ENCODE measurements at regions not wholly inside any gene's neighbourhood (a gene's known extent, or its start where the extent isn't known, plus 50 kb on each side); places are given as distances from the start of the nearest gene placed in this dataset.
"Not testable (repeated sequence)": the region's sequence is repeated elsewhere in the genome, so short reads cannot be mapped to it uniquely, and the experiment has no call there.

DNA sequence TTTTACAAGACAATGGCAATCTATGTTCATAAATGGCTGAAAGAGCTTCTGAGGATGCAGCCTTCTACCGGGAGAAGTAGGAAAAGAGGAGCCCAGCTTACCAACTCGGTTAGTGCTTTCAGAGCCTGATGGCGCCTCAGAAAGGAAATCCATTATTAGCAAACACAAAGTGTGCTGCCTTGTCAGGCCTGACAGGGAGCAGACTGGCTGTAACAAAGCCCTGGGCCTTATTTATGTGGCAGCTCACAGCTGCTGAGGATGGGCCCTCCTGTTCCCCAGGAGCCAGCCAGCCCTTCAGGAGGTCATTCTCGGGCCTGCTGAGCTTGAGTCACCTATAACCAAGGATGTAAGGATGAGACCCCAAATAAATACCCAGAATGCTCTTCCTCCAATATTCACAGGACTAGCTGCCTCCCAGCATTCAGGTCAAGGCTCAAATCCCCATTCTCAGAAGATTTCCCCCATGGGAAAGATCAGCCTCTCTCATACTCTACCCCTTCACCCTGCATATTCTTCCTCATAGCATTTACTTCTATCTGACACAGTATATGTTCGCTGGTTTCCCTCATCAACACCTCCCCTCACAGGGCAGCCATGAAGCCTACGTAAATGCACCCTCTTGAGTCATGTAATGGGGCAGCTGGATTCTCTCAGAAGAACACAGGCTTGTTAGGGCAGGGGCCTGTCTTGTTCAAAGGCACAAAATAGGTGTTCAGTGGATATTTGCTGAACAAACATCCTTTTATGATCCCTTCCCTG, 227.0 kb upstream of the RASGEF1B start:
- no peak for DNase-seq

DNA sequence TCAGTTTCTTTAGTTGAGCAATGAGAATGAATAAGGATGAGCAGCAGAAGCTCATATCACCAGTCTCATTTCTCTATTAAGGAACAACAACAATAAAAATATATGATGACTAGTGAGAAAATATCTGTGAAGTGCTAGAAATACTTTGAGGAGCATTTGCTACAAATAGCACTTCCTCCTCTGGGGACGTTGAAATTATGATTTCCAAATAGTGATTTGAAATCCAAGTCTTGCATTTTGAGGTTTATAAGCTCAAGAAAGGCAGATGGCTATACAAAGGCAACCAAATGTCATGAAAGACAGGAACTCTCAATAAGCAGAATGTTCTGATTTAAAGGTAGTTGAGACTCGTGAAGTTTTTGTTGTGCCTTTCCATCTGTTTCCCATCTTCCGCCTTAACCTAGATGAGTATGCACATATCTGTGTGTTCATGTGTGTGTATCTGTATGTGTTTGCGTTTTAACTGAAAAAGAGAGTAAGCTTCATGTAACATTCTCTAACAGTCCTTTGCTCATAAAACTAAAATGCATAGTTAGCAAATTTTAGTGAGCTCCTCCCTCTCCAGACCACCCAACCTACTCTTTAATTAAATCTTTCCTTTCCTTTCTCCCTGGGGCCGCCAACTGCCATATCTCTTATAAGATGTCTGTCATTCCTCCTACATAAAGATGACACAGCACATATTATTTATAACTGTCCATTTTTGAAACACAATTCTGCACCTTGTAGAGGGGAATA, 222.6 kb upstream of the RASGEF1B start:
- DNase-seq = no peak

DNA sequence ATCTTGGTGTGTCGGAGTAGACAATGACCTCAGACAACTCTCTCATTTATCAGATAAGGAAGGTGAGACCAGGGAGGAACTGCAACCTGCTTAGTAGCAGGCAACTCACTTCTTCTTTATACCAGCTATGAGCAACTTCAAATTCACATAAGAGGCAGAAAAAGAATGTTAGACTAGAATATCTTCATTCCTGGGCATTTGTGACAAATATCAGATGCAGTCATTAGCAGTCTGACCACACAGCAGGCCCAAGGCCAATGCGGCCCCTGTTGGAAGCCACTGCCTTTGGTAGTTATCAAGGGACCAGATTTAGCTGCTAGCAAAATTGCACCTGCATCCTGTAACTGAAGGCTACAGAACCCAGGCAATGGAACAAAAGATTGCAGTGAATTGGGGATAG, 219.2 kb upstream of the RASGEF1B start:
- DNase-seq = no peak

DNA sequence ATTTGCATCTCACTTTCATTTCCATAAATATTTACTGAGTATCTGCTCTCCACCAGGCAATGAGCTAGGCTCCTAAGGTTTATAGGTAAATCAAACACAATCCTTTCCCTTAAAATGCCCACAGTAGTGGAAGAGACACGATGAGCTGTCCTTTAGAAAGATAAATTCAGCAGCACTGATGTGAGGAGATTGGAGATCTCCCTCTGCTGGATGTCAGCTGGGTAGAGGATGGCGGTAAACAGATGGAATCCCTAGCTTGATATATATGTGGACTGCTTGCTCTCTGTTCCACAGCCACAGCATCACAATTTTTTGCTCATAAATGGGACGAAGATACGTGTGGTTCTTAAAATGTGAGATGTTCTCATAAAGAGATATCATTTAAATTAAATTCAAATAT, 216.4 kb upstream of the RASGEF1B start:
- no peak for DNase-seq

DNA sequence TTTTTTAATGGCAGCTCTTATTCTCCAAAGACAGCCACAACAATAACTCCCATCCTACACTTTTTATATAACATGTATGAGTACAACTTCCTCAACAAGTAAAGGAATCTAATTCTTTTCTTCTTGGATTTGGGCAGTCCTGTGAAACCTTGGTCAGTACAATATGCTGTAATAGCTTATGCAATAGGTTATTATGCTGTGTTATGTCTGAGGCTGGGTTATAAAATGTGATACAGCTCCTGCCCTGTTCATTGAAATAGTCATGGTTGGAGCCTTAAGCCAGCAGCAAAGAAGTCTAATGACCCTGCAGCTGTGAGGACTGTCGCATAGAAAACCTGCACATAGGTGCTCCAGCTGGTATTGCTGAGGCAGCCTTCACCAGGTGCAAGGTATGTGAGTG, 215.8 kb upstream of the RASGEF1B start:
- DNase-seq = no peak

DNA sequence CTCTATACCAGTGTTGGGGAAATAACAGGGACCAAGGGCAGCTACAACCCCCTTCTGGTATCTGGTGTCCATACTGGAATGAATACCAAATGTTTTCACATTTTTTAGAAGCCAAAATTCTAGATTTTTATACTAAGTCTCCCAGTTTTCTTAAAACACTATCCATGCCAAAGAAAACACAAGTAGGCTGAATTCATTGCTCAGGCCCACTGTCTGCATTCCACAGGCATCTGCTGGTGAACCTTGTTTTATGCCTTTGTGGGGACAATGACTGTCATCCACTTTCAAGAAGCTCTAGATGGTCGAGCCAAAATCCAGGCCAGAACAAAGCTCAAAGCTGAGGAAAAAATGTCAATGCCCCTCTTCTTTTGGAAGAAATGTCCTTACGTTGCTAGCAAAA, 213.4 kb upstream of the RASGEF1B start:
- no peak for DNase-seq

DNA sequence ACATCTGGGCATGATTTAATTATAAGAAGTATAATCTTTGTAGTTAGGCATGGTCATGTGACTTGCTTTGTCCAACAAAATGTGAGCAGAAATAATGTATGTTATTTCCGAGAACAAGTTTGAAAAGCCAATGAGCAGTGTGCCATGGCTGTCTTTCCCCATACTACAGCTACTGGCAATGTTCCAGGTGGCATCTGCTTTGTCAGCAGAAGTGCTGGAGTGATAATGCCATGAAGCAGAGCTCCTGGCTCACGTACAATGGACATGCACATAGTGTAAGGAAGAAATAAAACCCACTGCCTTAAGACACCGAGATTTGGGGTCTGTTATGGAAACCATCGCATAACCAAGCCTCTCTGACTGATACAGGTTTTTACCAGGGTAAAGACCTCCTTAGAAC, 212.6 kb upstream of the RASGEF1B start:
- DNase-seq = no peak

DNA sequence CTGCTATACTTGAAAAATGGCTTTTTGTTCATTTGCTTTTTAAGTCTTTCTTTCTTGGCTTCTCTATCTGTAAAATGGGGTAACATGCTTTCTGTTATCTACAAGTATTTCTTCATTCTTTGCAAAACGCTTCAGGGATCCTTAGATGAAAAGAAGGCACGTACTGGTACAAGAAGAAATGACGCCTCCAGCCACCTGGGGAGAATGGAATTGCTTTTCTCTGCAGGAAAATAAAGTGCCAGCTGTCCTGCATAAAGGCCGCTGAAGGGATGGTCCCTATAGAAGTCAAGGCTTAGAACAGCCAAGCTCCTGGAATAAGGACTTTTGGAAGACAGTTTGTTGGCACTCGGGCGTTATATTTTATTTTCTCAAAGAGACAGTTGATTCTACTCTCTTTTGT, 210.8 kb upstream of the RASGEF1B start:
- DNase-seq = no peak

DNA sequence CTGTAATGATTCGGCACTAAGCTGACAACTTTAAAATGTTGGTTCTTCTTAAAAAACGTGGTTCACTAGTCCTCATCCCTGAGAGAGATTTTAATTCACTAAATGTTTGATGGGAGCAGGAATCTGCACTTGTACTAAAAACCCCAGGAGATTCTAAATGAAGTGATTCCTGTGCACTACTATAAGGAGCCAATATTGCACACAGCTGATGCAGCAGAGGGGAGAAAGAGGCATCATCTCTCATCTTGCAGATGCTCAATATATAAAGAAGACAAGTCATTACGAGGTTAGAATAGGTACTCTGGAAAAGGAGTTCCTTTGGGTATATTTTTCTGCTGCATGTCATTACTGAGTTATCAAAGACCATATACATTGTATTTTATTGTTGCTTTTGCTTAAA, 207.6 kb upstream of the RASGEF1B start:
- DNase-seq = no peak

DNA sequence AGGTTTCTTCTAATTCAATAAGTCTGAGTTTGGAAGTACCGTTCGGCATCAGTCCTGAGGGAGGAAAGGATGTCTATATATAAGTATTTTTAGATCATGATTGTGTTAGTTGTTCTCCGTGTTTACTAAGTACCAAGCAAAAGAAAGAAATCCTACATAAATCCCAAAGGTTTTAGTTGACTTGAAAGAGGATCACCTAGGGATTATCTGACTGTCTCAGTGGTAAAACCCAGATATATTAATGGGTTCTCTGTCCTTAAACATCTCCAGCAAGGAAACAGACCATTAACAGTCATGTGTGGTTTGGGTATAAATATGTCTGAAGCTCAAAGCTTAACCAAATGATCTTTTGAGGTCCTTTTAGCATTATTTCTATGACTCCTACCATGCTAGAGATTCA, 207.1 kb upstream of the RASGEF1B start:
- DNase-seq = no peak

DNA sequence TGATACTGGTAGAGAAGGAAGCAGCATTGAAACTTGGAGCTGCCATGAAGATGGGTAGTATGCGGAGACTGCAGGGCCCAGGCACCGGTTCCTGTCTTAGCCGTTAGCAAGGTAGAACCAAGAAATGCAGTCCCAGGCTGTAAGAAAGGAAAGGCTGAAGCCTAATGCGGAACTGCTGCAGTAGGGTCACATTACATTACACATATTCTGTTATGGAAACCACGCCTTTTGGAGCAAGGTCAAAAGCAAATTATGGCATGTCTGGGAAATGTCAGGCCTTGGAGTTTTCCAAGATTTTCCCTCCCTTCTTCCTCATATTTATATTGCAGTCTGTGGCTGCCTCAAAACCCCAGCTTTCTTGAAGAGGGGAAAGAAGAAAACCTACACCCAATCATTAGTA, 204.8 kb upstream of the RASGEF1B start:
- DNase-seq = no peak

DNA sequence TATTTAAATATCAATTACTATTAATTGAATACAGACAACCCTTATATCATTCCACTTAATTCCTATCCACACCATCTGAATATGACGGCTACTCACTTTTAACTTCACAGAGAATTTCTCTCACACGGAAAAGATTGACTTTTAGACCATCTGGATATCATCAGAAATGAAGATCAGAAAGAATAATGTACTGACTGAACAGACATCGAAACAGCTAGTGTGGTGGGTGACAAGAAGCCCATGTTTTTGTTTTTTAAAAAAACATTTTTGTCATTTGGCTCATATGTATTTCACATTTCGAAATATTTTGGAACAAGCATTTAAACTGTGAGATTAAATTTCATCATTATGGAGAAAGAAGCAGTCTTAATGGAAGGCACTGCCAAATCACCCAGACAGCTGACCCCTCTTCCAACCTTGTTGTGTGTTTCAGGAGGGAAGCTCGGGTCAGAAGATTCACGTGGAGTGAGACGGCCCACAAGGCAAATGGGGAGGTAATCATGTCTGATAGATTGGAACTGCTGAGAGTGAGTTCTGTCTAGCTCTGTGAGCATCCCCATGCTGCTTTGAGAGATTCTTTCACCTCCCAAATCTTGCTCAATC, 204.2 kb upstream of the RASGEF1B start:
- no peak for DNase-seq

DNA sequence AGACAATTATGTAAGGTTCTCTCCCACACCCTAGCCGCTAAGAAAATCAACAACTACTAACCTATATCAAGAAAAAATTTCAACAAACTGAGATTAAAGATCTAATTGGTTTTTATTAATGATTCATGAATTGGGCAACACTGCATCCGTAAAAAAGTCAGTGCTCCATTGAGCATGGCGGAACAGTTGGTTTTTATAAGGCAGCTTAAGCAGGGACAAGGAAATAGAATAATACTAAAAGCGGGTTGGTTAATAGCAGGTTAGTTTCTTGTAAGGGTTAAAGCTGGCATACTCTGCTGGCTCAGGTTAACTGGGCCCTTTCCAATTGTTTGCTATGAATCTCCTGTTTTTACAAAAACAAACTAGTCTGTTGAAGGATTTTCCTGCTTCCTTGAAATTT, 202.3 kb upstream of the RASGEF1B start:
- DNase-seq = no peak

DNA sequence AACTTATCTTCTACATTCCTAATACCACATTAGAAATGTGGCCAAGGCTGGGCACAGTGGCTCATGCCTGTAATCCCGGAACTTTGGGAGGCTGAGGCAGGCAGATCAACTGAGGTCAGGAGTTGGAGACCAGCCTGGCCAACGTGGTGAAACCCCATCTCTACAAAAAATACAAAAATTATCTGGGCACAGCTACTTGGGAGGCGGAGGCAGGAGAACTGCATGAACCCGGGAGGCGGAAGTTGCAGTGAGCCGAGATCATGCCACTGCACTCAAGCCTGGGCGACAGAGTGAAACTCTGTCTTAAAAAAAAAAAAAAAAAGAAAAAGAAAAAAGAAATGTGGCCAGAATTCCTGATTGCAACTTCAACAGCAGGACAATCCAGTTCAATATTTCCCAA, 196.6 kb upstream of the RASGEF1B start:
- not testable (repeated sequence) for DNase-seq

DNA sequence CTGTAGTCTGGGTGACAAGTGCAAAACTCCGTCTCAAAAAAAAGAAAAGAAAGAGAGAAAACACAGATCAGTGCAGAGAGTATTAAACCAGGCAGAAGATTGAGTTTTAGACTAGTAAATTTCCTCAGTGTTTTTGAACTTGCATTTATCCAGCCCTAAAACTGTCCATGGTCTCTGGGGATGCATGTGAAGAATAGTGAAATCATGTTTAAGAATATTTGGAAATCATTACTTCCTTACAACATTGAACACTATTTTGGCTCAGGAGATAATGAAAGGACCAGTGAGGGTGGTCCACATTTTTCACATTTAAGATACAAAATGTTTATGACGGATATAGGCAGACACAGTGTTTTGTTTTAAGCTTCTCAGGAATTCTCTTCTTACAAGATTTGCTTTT, 195.8 kb upstream of the RASGEF1B start:
- DNase-seq = no peak

DNA sequence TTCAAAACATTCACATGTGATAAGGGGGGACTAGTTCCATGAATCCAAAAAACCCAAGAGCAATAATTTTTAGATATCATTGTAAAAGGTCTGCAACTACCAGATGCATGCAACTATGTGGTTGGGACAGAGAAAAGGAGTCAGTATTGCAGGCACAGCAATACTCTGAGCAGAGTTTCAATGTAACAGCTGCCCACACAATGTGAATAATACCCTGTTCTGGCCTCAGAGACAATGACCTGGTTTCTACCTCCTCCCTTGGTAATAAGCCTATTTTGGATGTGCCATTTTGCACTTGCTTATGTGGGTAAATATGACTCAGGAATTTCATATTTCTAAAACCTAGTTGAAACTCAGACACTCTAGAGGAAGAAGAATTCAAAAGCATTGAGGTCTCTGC, 194.8 kb upstream of the RASGEF1B start:
- DNase-seq = no peak

DNA sequence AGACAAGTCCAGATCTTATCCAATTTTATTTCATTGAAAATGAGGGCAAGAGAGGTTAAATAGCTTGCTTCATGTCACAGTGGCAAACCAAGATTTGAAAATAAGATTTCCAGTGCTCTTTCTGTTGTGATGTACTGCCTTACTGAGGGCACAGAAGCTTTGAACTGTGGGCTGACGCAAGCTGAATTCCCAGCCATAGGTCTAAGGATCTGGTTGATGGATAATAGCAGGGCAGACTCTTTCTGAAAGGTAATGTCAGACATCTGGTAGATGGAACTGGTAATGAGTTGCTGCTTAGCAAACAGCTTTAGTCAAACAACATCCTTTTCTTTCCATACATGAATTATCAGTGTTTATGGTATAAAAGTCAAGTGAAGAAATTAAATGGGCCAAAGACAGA, 193.9 kb upstream of the RASGEF1B start:
- no peak for DNase-seq

DNA sequence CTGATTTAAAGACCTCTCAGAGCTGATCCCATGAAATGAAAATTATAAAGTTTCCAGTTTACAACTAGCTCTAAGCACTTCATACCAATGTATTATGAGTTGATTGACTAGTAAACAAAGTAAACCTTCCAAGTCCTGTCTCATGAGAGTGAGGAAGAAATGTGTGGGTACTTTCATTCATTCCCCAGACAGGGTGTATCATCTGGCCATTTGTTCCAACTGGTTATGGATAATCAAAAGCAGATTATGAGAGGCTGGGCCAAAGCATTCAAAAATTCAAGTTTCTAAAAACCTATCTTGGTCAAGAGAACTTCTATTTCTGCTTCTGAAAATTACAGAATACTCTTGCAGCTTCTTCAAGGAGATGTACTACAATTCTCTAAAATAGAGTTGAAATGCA, 193.3 kb upstream of the RASGEF1B start:
- no peak for DNase-seq

DNA sequence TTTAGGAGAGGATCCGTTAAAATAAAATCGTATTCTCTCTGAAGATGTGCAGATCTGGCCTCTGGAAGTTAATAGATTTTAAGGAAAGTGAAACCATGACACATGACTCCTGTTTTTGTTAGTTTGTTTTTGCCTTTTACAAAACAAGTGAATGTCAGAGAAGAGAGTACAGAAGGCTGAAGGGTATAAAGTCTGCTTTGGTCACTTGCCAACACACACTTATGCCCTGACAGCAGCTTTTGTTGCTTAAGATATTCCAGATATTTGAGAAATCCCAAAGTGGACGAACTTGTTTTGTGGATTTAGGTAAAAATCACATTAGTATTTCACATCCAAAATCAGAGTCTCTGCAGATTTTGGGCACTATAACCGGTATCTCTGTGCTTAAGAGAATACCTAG, 192.4 kb upstream of the RASGEF1B start:
- no peak for DNase-seq

DNA sequence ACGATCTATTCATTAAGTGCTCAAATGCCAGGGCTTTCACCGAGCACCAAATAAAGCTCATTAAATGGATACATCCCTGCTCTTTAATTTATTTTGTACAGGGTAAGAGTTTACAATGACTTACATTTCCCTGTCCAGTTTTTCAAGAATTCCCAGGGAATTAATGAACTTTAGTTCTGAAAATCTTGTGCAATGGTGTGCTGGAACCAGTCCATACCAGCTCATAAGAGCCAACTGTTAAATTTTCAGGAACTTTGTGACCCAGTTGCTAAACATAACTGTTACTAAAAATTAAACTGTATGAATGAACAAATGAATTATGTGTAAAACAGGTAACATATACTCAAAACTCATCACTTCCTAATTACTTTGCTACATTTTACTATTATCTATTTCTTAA, 191.7 kb upstream of the RASGEF1B start:
- DNase-seq = no peak

DNA sequence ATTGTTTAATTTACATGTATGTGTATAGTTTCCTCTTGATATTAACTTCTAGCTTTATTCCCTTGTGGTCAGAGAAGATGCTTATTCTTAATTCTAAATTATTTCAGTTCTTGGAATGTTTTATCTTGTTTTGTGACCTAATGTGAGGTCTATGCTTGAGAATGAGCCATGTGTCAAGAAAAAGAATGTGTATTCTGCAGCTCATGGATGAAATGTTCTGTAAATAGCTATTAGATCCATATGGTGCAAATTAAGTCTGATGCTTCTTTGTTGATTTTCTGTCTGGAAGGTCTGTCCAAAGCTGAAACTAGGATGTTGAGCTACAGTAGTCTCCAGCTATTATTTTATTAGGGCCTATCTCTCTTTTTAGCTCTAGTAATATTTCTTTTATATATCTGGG, 187.3 kb upstream of the RASGEF1B start:
- DNase-seq = no peak

DNA sequence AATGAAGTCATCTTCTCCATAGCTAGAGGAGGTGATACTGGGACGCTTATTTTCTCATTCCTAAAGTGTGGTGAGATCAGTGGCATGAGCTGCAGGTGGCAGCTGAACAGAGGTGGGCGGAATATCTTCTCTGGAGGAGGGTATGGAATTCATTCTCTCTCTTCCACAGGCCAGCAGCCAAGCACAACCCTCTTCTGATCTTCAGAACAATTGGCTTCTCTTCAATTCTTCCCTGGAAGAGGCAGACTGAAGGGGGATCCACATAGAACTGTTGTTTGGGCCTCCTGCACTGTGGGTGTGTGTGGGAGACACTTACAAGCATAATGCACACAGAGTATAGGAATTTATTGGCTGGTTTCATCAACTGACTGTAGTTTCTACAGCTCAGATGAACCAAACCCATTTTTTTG, 180.4 kb upstream of the RASGEF1B start:
- DNase-seq = no peak

DNA sequence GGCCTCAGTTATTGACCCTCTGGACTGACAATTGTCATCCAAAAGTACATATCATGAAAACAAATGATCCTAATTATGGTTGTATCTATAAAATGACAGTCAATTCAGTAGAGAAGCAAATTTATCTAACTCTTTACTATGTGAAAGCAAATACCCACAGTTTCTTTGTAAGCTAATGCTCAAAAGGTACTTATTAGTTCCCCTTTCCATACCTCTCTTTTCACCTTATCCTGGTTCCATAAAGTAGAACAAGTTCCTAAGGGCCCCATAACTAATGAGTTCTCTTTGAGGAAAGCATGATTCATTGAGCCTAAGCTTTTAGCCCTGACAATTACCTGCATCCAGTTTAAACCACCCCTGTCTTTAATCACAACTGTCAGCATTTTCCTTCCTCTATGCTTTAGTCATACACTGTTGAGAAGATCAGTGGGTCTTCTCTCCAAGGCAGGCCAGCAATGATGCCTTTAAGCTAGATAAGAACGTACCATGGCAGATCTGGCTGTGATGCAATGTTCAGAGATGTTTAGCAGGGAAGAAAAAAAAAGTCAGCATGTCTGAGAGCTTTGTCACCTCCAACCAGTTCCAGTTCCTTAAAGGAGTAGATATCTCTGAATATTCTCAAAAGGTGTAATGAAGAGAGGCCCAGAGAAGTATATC, 179.7 kb upstream of the RASGEF1B start:
- DNase-seq = no peak

All from cerebellar nuclear complex (tissue), 1 donor.